HG03460 (cell line): ENCODE measurements at regions not wholly inside any gene's neighbourhood (a gene's known extent, or its start where the extent isn't known, plus 50 kb on each side); places are given as distances from the start of the nearest gene placed in this dataset.
"Not testable (repeated sequence)": the region's sequence is repeated elsewhere in the genome, so short reads cannot be mapped to it uniquely, and the experiment has no call there.

ENCODE experiments used
- ATAC-seq: cut with Tn5 transposase; IDR thresholded peaks from one replicate; pipeline ENCODE4 v1.9.1; 2021; ENCODE audit not compliant: unreplicated experiment

DNA sequence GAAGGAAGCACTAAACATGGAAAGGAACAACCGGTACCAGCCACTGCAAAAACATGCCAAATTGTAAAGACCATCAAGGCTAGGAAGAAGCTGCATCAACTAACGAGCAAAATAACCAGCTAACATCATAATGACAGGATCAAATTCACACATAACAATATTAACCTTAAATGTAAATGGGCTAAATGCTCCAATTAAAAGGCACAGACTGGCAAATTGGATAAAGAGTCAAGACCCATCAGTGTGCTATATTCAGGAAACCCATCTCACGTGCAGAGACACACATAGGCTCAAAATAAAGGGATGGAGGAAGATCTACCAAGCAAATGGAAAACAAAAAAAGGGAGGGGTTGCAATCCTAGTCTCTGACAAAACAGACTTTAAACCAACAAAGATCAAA, 126.3 kb upstream of the CAV2 start:
- ATAC-seq: not testable (repeated sequence)

GRCh38 chr7:116377721-116378120, 121.8 kb upstream of the CAV2 start:
- no peak for ATAC-seq

- no peak for ATAC-seq
These were observed 119.5 kb upstream of the CAV2 start for GRCh38 chr7:116380025-116380424.

- ATAC-seq: no peak
These were observed 117.2 kb upstream of the CAV2 start for GRCh38 chr7:116382375-116382774.

- ATAC-seq: no peak
These were observed 114.5 kb upstream of the CAV2 start for GRCh38 chr7:116384936-116385635.

- ATAC-seq: no peak
These were observed 112.9 kb upstream of the CAV2 start for GRCh38 chr7:116386674-116387073.

DNA sequence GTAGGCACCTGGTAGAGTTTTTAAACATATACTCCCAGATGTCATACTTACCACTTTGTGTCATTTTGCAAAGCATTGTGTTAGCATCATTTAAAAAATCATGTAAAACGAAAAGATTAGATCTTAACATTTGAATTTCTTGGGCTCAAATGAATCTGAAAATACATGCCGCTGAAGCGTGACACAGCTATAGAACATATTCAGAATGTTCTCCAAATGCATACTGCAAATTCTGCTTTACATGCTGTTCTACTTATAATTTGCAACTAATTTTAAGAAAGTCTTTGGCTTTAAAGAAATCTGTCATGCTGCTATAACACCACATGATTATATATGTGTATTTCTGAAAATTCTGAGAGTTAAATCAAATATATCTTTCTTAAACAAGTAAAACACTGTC, 109.2 kb upstream of the CAV2 start:
- ATAC-seq: no peak

DNA sequence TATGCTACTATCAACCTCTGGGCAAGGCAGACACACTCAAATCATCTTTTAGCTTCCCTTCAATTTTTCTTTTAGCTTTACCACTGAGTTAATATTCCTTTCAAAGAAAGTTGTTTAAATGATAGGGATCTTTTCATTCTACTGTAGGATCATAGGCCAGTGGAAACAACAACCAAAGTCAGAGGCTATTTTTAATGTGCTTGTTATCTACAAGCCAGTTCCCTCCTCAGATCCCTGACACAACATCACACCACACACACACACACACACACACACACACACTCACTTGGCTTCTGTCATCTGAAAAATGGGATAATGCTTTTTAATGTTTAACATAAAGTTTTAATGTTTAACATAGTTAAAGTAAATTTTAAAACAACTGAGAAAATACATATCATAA, 106.7 kb upstream of the CAV2 start:
- no peak for ATAC-seq

GRCh38 chr7:116393654-116394053, 105.9 kb upstream of the CAV2 start:
- ATAC-seq: no peak

- ATAC-seq: no peak
These were observed 105.4 kb upstream of the CAV2 start for GRCh38 chr7:116394106-116394505.

- no peak for ATAC-seq
These were observed 104.3 kb upstream of the CAV2 start for GRCh38 chr7:116395141-116395791.

DNA sequence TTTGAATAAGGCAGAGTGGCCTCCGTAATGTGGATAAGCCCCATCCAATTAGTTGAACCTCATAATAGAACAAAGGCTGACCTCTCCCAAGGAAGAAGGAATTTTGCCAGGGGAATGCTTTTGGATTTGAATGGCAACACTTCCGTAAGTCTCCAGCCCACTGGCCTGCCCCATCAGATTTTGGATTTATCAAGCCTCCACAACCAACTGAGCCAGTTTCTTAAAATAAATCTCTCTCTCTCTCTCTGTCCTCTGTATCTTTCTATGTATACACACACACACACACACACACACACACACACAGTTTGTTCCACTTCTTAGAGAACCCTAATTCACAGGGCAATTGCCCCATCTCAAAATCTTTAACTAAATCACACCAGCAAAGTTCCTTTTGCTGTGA, 100.9 kb upstream of the CAV2 start:
- no peak for ATAC-seq

GRCh38 chr7:116399819-116400218, 99.7 kb upstream of the CAV2 start:
- no peak for ATAC-seq

DNA sequence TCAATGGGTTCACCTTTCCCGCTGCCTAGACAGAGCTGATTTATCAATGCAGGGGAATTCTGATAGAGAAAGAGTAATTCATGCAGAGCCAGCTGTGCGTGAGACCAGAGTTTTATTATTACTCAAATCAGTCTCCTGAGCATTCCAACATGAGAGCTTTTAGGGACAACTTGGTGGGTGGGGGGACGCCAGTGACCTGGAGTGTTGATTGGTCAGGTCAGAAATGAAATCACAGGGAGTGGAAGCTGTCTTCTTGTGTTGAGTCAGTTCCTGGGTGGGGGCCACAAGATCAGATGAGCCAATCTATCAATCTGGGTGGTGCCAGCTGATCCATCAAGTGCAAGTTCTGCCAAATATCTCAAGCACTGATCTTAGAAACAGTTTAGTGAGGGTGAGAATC, 99.0 kb upstream of the CAV2 start:
- no peak for ATAC-seq

GRCh38 chr7:116401711-116402110, 97.8 kb upstream of the CAV2 start:
- ATAC-seq: no peak

GRCh38 chr7:116403265-116403664, 96.3 kb upstream of the CAV2 start:
- no peak for ATAC-seq

DNA sequence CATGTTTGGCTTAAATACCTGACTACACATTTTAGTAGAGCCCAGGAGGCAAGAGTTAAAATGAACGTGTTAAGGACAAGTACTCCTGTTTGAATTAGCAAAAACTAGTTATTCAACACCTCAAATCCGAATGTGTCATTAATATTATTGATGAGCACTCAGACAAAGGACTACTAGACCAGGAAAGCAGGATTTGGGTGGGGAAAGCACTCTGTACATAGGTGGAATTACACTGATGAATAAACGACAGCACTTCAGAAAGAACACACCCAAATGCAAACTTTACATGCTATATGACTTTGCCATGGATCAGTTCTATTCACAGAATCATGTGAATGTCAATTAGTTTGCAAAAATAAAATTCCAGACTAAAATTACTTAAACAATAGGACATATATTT, 95.1 kb upstream of the CAV2 start:
- ATAC-seq: no peak

- no peak for ATAC-seq
These were observed 93.7 kb upstream of the CAV2 start for GRCh38 chr7:116405810-116406209.

DNA sequence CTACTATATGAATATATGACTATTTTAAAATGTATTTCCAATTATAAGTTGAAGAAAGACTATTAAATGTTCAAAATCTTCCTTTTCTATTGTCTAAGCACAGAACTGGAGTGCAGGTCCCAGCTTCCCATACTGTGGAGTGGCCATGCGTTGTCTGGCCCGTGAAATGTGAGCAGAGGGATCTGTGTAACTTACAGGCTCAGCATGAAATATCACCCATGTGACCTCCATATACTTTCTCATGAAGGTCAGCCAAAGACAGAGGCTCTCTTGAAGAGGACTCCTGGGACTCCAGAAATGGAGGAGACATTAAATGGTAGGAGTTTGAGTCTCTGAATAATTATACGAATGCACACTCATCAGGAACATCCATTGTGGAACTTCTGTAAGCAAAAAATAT, 92.4 kb upstream of the CAV2 start:
- no peak for ATAC-seq

GRCh38 chr7:116408166-116408565, 91.4 kb upstream of the CAV2 start:
- ATAC-seq: no peak

DNA sequence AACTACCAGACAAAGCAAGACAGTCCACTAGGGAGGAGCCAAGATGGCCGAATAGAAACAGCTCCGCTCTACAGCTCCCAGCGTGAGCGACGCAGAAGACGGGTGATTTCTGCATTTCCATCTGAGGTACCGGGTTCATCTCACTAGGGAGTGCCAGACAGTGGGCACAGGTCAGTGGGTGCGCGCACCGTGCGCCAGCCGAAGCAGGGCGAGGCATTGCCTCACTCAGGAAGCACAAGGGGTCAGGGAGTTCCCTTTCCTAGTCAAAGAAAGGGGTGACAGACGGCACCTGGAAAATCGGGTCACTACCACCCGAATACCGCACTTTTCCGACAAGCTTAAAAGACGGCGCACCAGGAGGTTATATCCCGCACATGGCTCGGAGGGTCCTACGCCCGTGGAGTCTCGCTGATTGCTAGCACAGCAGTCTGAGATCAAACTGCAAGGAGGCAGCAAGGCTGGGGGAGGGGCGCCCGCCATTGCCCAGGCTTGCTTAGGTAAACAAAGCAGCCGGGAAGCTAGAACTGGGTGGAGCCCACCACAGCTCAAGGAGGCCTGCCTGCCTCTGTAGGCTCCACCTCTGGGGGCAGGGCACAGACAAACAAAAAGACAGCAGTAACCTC, 90.6 kb upstream of the CAV2 start:
- ATAC-seq: not testable (repeated sequence)

- ATAC-seq: not testable (repeated sequence)
These were observed 88.8 kb upstream of the CAV2 start for GRCh38 chr7:116410694-116411093.
